GM12873 (cell line): ENCODE measurements at regions not wholly inside any gene's neighbourhood (a gene's known extent, or its start where the extent isn't known, plus 50 kb on each side); places are given as distances from the start of the nearest gene placed in this dataset.

Experiments
- TF ChIP-seq, protein P1 (sequence below): IDR thresholded peaks from 2 replicates; pipeline ENCODE4 v1.5.1; 2012; ENCODE audit warnings: low read depth, mild to moderate bottlenecking, moderate library complexity, low read length, control low read depth; ENCODE audit not compliant: insufficient read depth; ENCODE audit errors: missing control alignments

DNA sequence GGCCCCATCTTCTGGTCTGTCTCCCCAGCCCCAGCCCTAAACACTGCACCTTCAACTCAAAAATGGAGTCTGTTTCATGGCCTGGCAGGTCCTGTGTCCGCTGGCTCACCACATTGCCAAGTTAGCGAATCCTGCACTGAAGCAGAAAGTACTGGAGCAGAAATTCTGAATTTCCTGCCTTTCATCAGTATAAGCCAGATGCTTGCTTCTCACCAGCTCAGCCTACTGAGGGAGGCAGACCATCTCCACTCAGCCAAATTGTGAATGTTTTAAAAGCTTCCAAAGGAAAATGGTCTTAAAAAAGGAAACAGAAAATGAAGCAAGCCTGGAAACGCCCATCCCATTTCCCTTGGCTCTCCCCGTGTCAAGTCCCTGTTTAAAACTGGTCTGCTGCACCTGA, 157.8 kb downstream of the C1D start:
- TF ChIP-seq, protein P1, sequence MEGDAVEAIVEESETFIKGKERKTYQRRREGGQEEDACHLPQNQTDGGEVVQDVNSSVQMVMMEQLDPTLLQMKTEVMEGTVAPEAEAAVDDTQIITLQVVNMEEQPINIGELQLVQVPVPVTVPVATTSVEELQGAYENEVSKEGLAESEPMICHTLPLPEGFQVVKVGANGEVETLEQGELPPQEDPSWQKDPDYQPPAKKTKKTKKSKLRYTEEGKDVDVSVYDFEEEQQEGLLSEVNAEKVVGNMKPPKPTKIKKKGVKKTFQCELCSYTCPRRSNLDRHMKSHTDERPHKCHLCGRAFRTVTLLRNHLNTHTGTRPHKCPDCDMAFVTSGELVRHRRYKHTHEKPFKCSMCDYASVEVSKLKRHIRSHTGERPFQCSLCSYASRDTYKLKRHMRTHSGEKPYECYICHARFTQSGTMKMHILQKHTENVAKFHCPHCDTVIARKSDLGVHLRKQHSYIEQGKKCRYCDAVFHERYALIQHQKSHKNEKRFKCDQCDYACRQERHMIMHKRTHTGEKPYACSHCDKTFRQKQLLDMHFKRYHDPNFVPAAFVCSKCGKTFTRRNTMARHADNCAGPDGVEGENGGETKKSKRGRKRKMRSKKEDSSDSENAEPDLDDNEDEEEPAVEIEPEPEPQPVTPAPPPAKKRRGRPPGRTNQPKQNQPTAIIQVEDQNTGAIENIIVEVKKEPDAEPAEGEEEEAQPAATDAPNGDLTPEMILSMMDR, result no peak

DNA sequence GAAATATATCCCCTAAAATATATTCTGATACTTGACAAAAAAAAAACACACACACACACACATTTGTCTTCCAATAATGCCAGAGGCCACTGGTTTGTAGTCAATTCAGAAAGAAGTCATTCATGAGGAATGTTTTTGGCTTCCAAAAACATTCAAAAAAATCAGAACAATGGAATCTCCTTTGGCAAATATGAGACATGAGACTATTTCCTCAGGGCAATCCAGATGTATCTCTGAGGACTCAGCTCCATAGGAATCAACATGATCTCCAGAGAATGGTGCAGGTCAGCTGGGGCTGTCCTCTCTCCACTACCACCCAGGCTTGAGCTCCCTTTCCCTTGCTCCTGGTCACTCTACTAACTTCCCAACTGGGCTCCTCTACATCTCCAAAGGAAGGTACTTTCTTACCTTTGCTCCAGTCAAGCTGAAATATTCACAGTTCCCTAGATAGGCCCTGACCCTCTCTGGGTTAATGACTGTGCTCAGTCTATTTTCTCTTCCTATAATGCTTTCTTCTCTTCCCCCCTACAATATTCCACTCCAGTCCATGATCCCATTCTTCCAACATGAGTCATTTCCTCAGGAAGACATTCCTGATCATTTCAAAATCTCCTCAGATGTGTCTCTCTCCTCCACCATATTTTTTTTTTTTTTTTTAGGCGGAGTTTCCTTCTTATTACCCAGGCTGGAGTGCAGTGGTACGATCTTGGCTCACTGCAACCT, 145.3 kb downstream of the C1D start:
- TF ChIP-seq, protein P1, result no peak

DNA sequence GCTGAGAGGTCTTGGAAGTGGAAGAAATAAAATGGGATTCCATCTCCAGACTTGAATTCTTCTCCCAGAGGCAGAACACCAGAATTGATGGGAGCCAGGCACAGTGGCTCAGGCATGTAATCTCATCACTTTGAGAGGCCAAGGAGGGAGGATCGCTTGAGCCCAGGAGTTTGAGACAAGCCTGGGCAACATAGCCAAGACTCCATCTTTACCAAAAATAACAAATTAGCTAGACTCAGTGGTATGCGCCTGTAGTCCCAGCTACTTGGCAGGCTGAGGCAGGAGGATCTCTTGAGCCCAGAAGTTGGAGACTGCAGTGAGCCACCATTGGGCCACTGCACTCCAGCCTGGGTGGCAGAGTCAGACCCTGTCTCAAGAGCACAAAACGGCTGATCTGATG, 144.3 kb downstream of the C1D start:
- TF ChIP-seq, protein P1, result no peak

DNA sequence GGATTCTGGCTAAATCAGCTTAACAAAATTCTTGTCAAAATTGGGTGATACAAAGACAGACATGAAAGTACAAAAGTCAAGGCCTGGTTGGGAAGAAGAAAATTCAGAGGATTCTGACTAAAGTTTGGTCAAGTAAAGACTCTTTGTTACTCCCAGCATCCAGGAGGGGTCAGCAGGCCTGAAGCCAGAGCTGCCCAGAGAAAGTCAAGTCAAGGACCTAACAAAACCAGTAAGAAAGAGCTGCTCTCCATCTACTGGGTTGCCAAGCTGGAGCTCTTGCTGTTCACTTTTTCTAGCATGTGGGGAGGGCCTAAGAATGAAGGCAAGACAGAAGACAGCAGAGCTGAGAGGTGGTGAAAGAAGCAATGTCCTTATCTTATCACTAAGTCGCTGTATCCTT, 143.3 kb downstream of the C1D start:
- TF ChIP-seq, protein P1, result no peak

DNA sequence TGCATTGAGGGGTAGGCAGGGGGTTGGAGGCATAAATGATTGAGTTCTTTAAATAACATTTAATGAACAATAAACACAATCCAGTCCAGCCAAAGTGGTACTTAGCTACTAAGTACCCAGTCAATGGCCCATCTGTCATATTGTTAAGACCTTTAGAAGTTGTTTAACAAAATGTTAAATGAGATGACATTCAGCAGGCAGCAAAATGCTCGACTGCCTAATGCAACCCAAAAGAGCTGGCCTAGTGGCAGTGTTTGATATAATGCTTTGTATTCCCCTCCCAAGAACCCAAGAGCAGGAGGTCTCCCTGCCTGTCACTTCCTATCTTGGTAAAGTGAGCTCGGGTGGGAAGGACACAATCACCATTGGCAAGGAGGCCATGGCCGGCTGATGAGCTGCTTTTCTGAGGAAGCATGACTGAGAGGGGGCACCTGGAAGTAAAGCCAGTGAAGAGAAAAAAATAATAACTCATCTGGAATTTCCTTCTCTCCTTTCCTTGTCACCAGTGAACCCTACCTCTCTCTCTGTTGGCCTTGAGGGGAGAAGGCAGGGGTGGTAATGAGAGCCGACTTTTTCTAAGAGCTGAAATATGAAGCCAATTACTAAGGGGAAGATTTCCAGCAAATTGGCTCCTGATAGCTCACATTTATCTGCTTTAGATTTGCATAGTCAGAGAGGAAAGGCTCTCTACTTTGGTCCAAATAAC, 140.6 kb downstream of the C1D start:
- TF ChIP-seq, protein P1, result no peak

DNA sequence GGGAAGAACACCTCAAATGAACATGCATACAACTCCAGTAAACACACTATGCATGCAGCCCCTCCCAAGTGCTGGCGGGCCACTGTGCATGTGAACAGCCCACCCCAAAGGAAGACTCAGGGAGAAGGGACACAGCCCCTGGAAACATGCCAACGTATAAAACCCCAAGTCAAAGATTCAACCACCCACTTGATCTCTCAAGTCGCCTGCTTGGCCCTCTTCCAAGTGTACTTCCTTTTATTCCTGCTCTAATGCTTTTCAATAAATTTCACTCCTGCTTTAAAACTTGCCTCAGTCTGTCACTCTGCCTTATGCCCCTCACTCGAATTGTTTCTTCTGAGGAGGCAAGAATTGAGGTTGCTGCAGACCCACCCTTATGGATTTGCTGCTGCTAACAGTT, 139.1 kb downstream of the C1D start:
- TF ChIP-seq, protein P1, result no peak

DNA sequence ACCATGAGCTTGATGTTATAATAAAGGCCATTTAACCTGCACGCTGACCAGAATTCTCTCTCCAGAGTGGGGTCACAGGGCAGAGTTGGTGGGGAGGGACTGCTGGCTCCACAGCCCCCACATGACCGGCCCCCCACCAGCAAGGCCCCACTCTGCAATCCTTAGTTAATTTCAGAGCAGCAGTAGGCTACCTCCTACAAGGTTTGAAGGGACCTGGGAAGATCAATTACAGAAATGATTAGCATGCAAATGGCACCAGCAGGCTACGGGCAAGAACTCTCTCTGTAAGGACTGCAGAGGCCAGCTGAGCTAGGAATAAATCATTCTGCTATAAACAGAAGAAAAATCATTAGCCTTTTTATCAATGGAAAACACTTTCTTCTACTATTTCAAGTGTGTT, 135.3 kb downstream of the C1D start:
- TF ChIP-seq, protein P1, result no peak
